Keratinocyte (primary cell): ENCODE measurements at regions not wholly inside any gene's neighbourhood (a gene's known extent, or its start where the extent isn't known, plus 50 kb on each side); places are given as distances from the start of the nearest gene placed in this dataset.

ENCODE experiments used
- DNase-seq: peaks from one replicate; pipeline ENCODE4 v3.0.0-alpha.2; 2011; ENCODE audit warnings: low read depth, missing footprints, low spot score
- FAIRE-seq: peaks from 2 replicates; lab custom pipeline; 2011; peaks lifted over from hg19 to GRCh38; lab: Jason Lieb, UNC
- H2AFZ ChIP-seq: 2 replicates; pipeline ENCODE4 v1.6.0; 2012; ENCODE audit warnings: low read length, control low read depth, inconsistent platforms; ENCODE audit not compliant: control insufficient read depth
- H3K27ac ChIP-seq: 2 replicates; pipeline ENCODE4 v1.5.1; 2011; ENCODE audit warnings: low read length; ENCODE audit not compliant: control insufficient read depth, insufficient read depth
- H3K27me3 ChIP-seq: 3 replicates; pipeline ENCODE4 v1.6.0; 2011; ENCODE audit warnings: low read length; ENCODE audit not compliant: control insufficient read depth, insufficient read depth; ENCODE audit errors: extremely low read depth
- H3K36me3 ChIP-seq, 2 experiments: 2 replicates in 1 of 2; 3 replicates in 1 of 2; pipeline ENCODE4 v1.5.1; 2011; ENCODE audit warnings: low read length in 2 of 2, mild to moderate bottlenecking in 1 of 2; ENCODE audit not compliant: control insufficient read depth in 2 of 2, insufficient read depth in 2 of 2; ENCODE audit errors: extremely low read depth in 1 of 2
- H3K4me1 ChIP-seq: 3 replicates; pipeline ENCODE4 v1.5.1; 2011; ENCODE audit warnings: low read length; ENCODE audit not compliant: control insufficient read depth, insufficient read depth; ENCODE audit errors: extremely low read depth
- H3K4me2 ChIP-seq: 3 replicates; pipeline ENCODE4 v1.6.0; 2011; ENCODE audit warnings: low read depth, low read length; ENCODE audit not compliant: control insufficient read depth, insufficient read depth; ENCODE audit errors: extremely low read depth
- H3K4me3 ChIP-seq, 3 experiments: fragments of 200-600 bp in 1 of 3; sonication (generic) in 1 of 3; 2 replicates in 2 of 3; 3 replicates in 1 of 3; pipeline ENCODE4 v1.5.1; 2011 to 2016; ENCODE audit warnings: low read length in 3 of 3, mild to moderate bottlenecking in 3 of 3, control low read depth in 2 of 3, inconsistent platforms in 1 of 3, low read depth in 1 of 3, mixed read lengths in 1 of 3, mixed run types in 1 of 3, moderate library complexity in 1 of 3; ENCODE audit not compliant: control insufficient read depth in 2 of 3, insufficient read depth in 2 of 3; ENCODE audit errors: extremely low read depth in 1 of 3
- H3K79me2 ChIP-seq: 2 replicates; pipeline ENCODE4 v1.6.0; 2012; ENCODE audit warnings: low read length; ENCODE audit not compliant: control insufficient read depth, insufficient read depth
- H3K9ac ChIP-seq: 3 replicates; pipeline ENCODE4 v1.6.0; 2011; ENCODE audit warnings: low read length; ENCODE audit not compliant: control insufficient read depth, insufficient read depth; ENCODE audit errors: extremely low read depth
- H3K9me1 ChIP-seq: 3 replicates; pipeline ENCODE4 v1.6.0; 2011; ENCODE audit warnings: low read length; ENCODE audit not compliant: control insufficient read depth, insufficient read depth; ENCODE audit errors: extremely low read depth
- H3K9me3 ChIP-seq: 2 replicates; pipeline ENCODE4 v1.5.1; 2012; ENCODE audit warnings: low read depth, low read length; ENCODE audit not compliant: control insufficient read depth
- H4K20me1 ChIP-seq: 3 replicates; pipeline ENCODE4 v1.6.0; 2011; ENCODE audit warnings: low read length; ENCODE audit not compliant: control insufficient read depth, insufficient read depth; ENCODE audit errors: extremely low read depth
- CTCF ChIP-seq, 3 experiments: IDR thresholded peaks in 1 of 3; conservative IDR thresholded peaks in 1 of 3; optimal IDR thresholded peaks in 1 of 3; 2 replicates in 2 of 3; 3 replicates in 1 of 3; pipeline versions ENCODE3 to v1.5.1; 2011; ENCODE audit warnings: low read length in 3 of 3, mild to moderate bottlenecking in 3 of 3, moderate library complexity in 2 of 3, control low read depth in 1 of 3, inconsistent platforms in 1 of 3; ENCODE audit not compliant: insufficient read depth in 2 of 3; ENCODE audit errors: extremely low read depth in 1 of 3
- EZH2 ChIP-seq: IDR thresholded peaks from one replicate; pipeline ENCODE4 v1.6.1; 2012; ENCODE audit warnings: inconsistent platforms, mild to moderate bottlenecking, low read length, moderate library complexity
- dilution Hi-C: fragments of 300-500 bp; cut with MboI; formaldehyde crosslinking; loops from one replicate; pipeline ENCODE4 v1.7.0; 2020; ENCODE audit warnings: low sequenced_read_pairs; ENCODE audit not compliant: extremely low pct_ligation_motif_present

GRCh38 chr2:220628252-220628651 lies 943.9 kb downstream of the EPHA4 start:
- no peak for FAIRE-seq
- no peak for TF ChIP-seq EZH2
- TF ChIP-seq CTCF (optimal IDR thresholded peaks at IDR 0.05 in 1 of 3, IDR thresholded peaks at IDR 0.05 in 1 of 3, conservative IDR thresholded peaks at IDR 0.05 in 1 of 3; ENCODE audit: extremely low read depth in 1 of 3, insufficient read depth in 2 of 3, low read length in 3 of 3), result no peak
- H4K20me1 ChIP-seq, result no peaks in the 10 kb centered on the region
- dilution Hi-C loops, result no loop called here
- H3K4me2 ChIP-seq, result no peak overlapping the region
- no peak overlapping the region for H3K27ac ChIP-seq
- no peaks in the 10 kb centered on the region for H3K36me3 ChIP-seq
- no peaks in the 10 kb centered on the region for H3K79me2 ChIP-seq
- no peaks in the 10 kb centered on the region for H3K27me3 ChIP-seq
- no peak for DNase-seq
- no peaks in the 10 kb centered on the region for H3K4me1 ChIP-seq
- H3K9me1 ChIP-seq, result no peaks in the 10 kb centered on the region
- H3K9ac ChIP-seq, result no peak overlapping the region
- H3K9me3 ChIP-seq, result no peaks in the 10 kb centered on the region
- no peak overlapping the region for H2AFZ ChIP-seq
- no peak overlapping the region for H3K4me3 ChIP-seq

GRCh38 chr2:220641137-220641536 lies 931.0 kb downstream of the EPHA4 start:
- Histone ChIP-seq H2AFZ (no peak overlapping the region), H4K20me1 (no peaks in the 10 kb centered on the region), H3K79me2 (no peaks in the 10 kb centered on the region), H3K4me3 (no peak overlapping the region), H3K4me1 (no peaks in the 10 kb centered on the region), H3K4me2 (no peak overlapping the region), H3K27me3 (no peaks in the 10 kb centered on the region), H3K9ac (no peak overlapping the region), H3K36me3 (no peaks in the 10 kb centered on the region), H3K9me3 (no peaks in the 10 kb centered on the region), H3K27ac (no peak overlapping the region), H3K9me1 (no peaks in the 10 kb centered on the region)
- FAIRE-seq (no peak), DNase-seq (no peak)
- dilution Hi-C loops, result no loop called here
- TF ChIP-seq CTCF (optimal IDR thresholded peaks at IDR 0.05 in 1 of 3, IDR thresholded peaks at IDR 0.05 in 1 of 3, conservative IDR thresholded peaks at IDR 0.05 in 1 of 3; ENCODE audit: extremely low read depth in 1 of 3, insufficient read depth in 2 of 3, low read length in 3 of 3) (no peak), EZH2 (no peak)
